ENCODE measurements at regions not wholly inside any gene's neighbourhood (a gene's known extent, or its start where the extent isn't known, plus 50 kb on each side); places are given as distances from the start of the nearest gene placed in this dataset.

- Histone ChIP-seq H3K27me3 (no peaks in the 10 kb centered on the region), H3K9me3 (no peaks in the 10 kb centered on the region), H3K36me3 (no peaks in the 10 kb centered on the region), H3K4me1 (no peaks in the 10 kb centered on the region), H3K4me3 (ENCODE audit: low read depth, low read length) (no peak overlapping the region)
- TF ChIP-seq CTCF (IDR thresholded peaks at IDR 0.05; ENCODE audit: low read depth, low read length), result no peak
- DNase-seq, result no peak
Observed at GRCh38 chr3:96086018-96086417, 728.4 kb upstream of the EPHA6 start.

- no peak for TF ChIP-seq CTCF (IDR thresholded peaks at IDR 0.05; ENCODE audit: low read depth, low read length)
- Histone ChIP-seq H3K4me1 (no peaks in the 10 kb centered on the region), H3K9me3 (no peaks in the 10 kb centered on the region), H3K36me3 (no peaks in the 10 kb centered on the region), H3K4me3 (ENCODE audit: low read depth, low read length) (no peak overlapping the region), H3K27me3 (no peaks in the 10 kb centered on the region)
- no peak for DNase-seq
Observed at GRCh38 chr3:96101006-96101560, 713.3 kb upstream of the EPHA6 start.

GRCh38 chr3:96106701-96107100 is 707.7 kb upstream of the EPHA6 start:
- no peaks in the 10 kb centered on the region for H3K36me3 ChIP-seq
- H3K4me1 ChIP-seq, result no peaks in the 10 kb centered on the region
- H3K27me3 ChIP-seq, result no peaks in the 10 kb centered on the region
- TF ChIP-seq CTCF (IDR thresholded peaks at IDR 0.05; ENCODE audit: low read depth, low read length), result no peak
- no peak for DNase-seq
- H3K4me3 ChIP-seq (ENCODE audit: low read depth, low read length), result no peak overlapping the region
- H3K9me3 ChIP-seq, result no peaks in the 10 kb centered on the region
